Neutrophil (primary cell): ENCODE measurements at regions not wholly inside any gene's neighbourhood (a gene's known extent, or its start where the extent isn't known, plus 50 kb on each side); places are given as distances from the start of the nearest gene placed in this dataset.
A peak's percentile ranks its signal among the peaks of the same experiment; 100 is the strongest.

Experiments
- H3K27ac ChIP-seq: fragments of 200-600 bp; sonication (generic); 2 replicates; pipeline ENCODE4 v1.5.1; 2016; ENCODE audit warnings: mild to moderate bottlenecking, moderate library complexity
- H3K27me3 ChIP-seq: fragments of 200-600 bp; sonication (generic); 2 replicates; pipeline ENCODE4 v1.6.0; 2016; ENCODE audit warnings: mild to moderate bottlenecking
- H3K36me3 ChIP-seq: fragments of 200-600 bp; sonication (generic); 2 replicates; pipeline ENCODE4 v1.5.1; 2017
- H3K4me1 ChIP-seq, 2 experiments: fragments of 200-600 bp in 1 of 2; sonication (generic) in 1 of 2; 1 replicate in 1 of 2; 2 replicates in 1 of 2; pipeline versions ENCODE4 v1.5.1 to v1.6.1; 2013 to 2016; ENCODE audit warnings: low read depth in 1 of 2, low read length in 1 of 2, mild to moderate bottlenecking in 1 of 2, moderate library complexity in 1 of 2; ENCODE audit not compliant: control insufficient read depth in 1 of 2, insufficient read depth in 1 of 2
- H3K4me3 ChIP-seq, 2 experiments: fragments of 200-600 bp in 1 of 2; sonication (generic) in 1 of 2; 1 replicate in 1 of 2; 2 replicates in 1 of 2; pipeline ENCODE4 v1.5.1; 2013 to 2016; ENCODE audit warnings: low read depth in 1 of 2, low read length in 1 of 2, mild to moderate bottlenecking in 1 of 2, moderate library complexity in 1 of 2
- H3K9me3 ChIP-seq: fragments of 200-600 bp; sonication (generic); 2 replicates; pipeline ENCODE4 v1.5.1; 2016
- TF ChIP-seq, protein P1 (sequence below): fragments of 200-600 bp; sonication (generic); IDR thresholded peaks from 2 replicates; pipeline ENCODE4 v1.5.1; 2016; ENCODE audit warnings: antibody characterized with exemption

DNA sequence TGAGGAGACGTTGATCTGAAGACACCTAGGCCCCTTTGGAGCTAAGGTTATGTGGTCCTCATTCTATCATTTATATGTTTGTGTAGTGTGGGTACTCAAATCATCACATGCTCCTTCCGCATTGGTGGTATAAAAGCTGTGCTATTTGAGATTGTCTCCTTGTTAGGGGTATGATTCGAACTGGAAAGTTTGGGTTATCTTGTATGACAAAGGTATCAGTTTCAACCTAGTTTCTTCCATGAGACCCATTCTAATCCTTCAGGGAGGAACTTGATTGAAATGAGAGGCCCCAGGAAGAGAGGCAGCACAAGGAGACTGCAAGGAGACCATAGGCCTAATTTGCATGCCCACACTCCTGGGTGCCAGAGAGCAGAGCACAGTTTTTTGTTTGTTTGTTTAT, 104.2 kb upstream of the TIAM2 start:
- no peak overlapping the region for H3K27ac ChIP-seq
- no peaks in the 10 kb centered on the region for H3K4me1 ChIP-seq
- TF ChIP-seq, protein P1, sequence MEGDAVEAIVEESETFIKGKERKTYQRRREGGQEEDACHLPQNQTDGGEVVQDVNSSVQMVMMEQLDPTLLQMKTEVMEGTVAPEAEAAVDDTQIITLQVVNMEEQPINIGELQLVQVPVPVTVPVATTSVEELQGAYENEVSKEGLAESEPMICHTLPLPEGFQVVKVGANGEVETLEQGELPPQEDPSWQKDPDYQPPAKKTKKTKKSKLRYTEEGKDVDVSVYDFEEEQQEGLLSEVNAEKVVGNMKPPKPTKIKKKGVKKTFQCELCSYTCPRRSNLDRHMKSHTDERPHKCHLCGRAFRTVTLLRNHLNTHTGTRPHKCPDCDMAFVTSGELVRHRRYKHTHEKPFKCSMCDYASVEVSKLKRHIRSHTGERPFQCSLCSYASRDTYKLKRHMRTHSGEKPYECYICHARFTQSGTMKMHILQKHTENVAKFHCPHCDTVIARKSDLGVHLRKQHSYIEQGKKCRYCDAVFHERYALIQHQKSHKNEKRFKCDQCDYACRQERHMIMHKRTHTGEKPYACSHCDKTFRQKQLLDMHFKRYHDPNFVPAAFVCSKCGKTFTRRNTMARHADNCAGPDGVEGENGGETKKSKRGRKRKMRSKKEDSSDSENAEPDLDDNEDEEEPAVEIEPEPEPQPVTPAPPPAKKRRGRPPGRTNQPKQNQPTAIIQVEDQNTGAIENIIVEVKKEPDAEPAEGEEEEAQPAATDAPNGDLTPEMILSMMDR: no peak
- H3K27me3 ChIP-seq: no peaks in the 10 kb centered on the region
- peaks cover 10% of the 10 kb centered on the region for H3K36me3 ChIP-seq
- H3K9me3 ChIP-seq: no peaks in the 10 kb centered on the region
- H3K4me3 ChIP-seq: no peak overlapping the region

DNA sequence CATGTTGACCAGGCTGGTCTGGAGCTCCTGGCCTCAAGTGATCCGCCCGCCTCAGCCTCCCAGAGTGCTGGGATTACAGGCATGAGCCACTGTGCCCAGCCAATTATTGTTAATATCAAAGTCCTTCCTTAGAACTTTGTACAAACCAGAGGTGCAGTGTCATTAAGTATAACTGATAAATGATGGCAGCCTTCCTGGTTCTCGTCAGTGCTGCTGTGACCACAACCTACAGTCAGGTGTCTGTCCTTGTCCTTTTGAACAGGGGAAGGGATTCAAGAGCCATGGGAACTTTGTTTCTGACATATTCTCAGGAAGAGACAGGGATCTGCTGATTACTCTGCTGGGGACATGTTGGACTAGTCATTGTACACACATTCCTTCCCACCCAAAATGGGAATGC, 103.2 kb upstream of the TIAM2 start:
- Histone ChIP-seq H3K4me3 (no peak overlapping the region), H3K36me3 (peaks cover 6% of the 10 kb centered on the region)

DNA sequence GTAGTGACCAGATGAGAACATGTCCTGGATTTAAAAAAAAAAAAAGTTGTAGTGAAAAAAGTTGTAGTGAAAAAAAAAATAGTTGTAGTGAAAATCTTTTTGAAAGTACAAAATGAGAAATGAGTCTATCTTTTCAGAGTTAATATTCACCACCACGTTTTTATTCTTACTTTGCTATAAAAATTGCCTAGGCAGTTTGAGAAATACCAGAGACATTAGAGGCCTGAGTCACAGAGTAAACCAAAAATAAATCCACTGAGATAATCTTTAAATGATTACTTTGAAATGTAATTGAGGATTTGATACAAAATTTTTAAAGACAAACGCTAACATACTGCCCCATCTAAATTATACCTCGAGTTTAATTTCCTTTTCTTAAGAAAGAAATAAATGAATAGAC, 101.2 kb upstream of the TIAM2 start:
- Histone ChIP-seq H3K36me3 (peaks cover 4% of the 10 kb centered on the region), H3K9me3 (no peaks in the 10 kb centered on the region), H3K27me3 (no peaks in the 10 kb centered on the region), H3K4me3 (no peak overlapping the region), H3K4me1 (no peaks in the 10 kb centered on the region), H3K27ac (no peak overlapping the region)
- TF ChIP-seq, protein P1: no peak

More for the DNA sequence above, 103.2 kb upstream of the TIAM2 start:
- TF ChIP-seq, protein P1: no peak
- no peaks in the 10 kb centered on the region for H3K4me1 ChIP-seq
- no peaks in the 10 kb centered on the region for H3K9me3 ChIP-seq
- no peaks in the 10 kb centered on the region for H3K27me3 ChIP-seq
- no peak overlapping the region for H3K27ac ChIP-seq

DNA sequence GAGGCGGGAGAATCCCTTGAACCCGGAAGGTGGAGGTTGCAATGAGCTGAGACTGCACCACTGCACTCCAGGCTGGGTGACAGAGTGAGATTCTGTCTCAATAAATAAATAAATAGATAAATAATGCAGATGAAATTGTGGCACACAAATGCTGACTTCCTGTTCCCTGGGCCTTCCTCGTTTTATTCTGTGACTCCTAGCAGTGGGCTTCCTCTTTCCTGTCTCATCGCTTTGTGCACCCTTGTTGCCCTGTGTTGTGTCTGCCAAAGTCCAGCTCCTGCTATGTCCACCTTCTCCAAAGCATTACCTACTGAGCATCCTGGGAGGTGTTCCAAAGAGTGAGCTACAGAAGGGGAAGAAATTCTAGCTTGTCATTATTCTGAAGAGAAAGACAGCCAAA, 100.2 kb upstream of the TIAM2 start:
- H3K9me3 ChIP-seq: no peaks in the 10 kb centered on the region
- H3K27ac ChIP-seq: peak overlapping the region; percentile 34
- no peaks in the 10 kb centered on the region for H3K4me1 ChIP-seq
- TF ChIP-seq, protein P1: no peak
- no peaks in the 10 kb centered on the region for H3K27me3 ChIP-seq
- H3K4me3 ChIP-seq: no peak overlapping the region
- peaks cover 4% of the 10 kb centered on the region for H3K36me3 ChIP-seq

DNA sequence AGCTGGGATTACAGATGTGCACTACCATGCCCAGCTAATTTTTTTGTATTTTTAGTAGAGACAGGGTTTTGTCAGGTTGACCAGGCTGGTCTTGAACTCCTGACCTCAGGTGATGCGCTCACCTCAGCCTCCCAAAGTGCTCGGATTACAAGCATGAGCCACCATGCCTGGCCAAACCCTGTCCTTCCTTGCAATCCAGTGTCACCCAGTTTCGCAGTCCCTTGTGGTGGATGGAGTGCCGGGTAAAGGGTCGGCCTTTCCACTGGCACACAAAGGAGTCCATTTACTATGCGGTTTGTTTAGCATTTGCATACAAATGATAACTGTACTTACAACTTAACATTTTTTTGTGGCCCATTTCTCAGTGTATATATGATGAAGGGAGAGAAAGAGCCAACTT, 99.3 kb upstream of the TIAM2 start:
- no peaks in the 10 kb centered on the region for H3K9me3 ChIP-seq
- peaks cover 4% of the 10 kb centered on the region for H3K36me3 ChIP-seq
- TF ChIP-seq, protein P1: no peak
- H3K4me1 ChIP-seq: no peaks in the 10 kb centered on the region
- no peak overlapping the region for H3K4me3 ChIP-seq
- no peak overlapping the region for H3K27ac ChIP-seq
- no peaks in the 10 kb centered on the region for H3K27me3 ChIP-seq

DNA sequence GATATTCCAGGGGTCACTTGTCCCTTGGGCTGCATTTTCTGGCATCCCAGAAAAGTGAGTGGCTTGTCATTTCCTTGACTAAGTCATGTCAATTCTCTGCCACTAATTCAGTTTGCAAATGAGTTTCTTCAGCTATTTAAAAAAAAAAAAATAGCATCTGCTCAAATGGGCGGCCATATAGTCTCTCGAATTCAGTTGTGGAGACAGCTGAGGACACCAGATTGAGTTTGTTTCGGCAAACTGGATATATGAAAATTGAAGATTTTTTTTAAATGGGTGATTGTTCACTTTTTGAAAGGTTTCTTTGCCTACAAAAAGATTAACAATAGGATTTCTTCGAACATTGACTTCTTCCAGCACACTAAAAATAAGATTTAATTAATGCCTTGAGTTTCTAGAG, 96.3 kb upstream of the TIAM2 start:
- Histone ChIP-seq H3K4me3 (no peak overlapping the region), H3K27me3 (no peaks in the 10 kb centered on the region), H3K36me3 (peaks cover 4% of the 10 kb centered on the region), H3K4me1 (no peaks in the 10 kb centered on the region), H3K27ac (no peak overlapping the region), H3K9me3 (no peaks in the 10 kb centered on the region)
- TF ChIP-seq, protein P1: no peak
